Thyroid gland (tissue), 4 donors: ENCODE measurements at regions not wholly inside any gene's neighbourhood (a gene's known extent, or its start where the extent isn't known, plus 50 kb on each side); places are given as distances from the start of the nearest gene placed in this dataset.

Experiments
- DNase-seq, 2 donors: peaks; one replicate each; pipeline ENCODE4 v3.0.0-alpha.2; 2019
- H3K27ac ChIP-seq, 3 donors: fragments of 200-600 bp; sonication (generic); 1 replicate in 2 of 3; 2 replicates in 1 of 3; pipeline ENCODE4 v1.5.1; 2016 to 2019; ENCODE audit warnings: mild to moderate bottlenecking in 1 of 3, moderate library complexity in 1 of 3
- H3K27me3 ChIP-seq: fragments of 200-600 bp; sonication (generic); one replicate; pipeline ENCODE4 v1.5.1; 2019
- H3K36me3 ChIP-seq, 2 donors: fragments of 200-600 bp; sonication (generic); one replicate each; pipeline ENCODE4 v1.5.1; 2016 to 2019
- H3K4me1 ChIP-seq, 2 donors: fragments of 200-600 bp; sonication (generic); one replicate each; pipeline ENCODE4 v1.5.1; 2017 to 2019
- H3K4me3 ChIP-seq, 3 donors: fragments of 200-600 bp; sonication (generic); replicated peaks in 1 of 3; 1 replicate in 2 of 3; 2 replicates in 1 of 3; pipeline ENCODE4 v1.5.1; 2016; ENCODE audit warnings: mild to moderate bottlenecking in 1 of 3
- H3K9me3 ChIP-seq: fragments of 200-600 bp; sonication (generic); one replicate; pipeline ENCODE4 v1.5.1; 2017
- POLR2A ChIP-seq, 2 donors: fragments of 450-650 bp; IDR thresholded peaks; one replicate each; pipeline ENCODE4 v1.6.1; 2017; ENCODE audit warnings: antibody characterized with exemption in 2 of 2, mild to moderate bottlenecking in 2 of 2, moderate library complexity in 1 of 2
- WGBS, 2 donors: methylation state at CpG; one replicate each; pipeline ENCODE4 v1.1.5; 2017; 5-methylcytosine and 5-hydroxymethylcytosine counted together
- intact Hi-C: fragments of 100-400 bp; cut with DNase I; formaldehyde crosslinking; loops from one replicate; pipeline ENCODE4 v1.15.1; 2023
- TF ChIP-seq, protein P1 (sequence below), 6 experiments: fragments of 200-600 bp in 3 of 6; fragments of 450-650 bp in 3 of 6; sonication (generic) in 3 of 6; IDR thresholded peaks; one replicate each; pipeline ENCODE4 v1.5.1; 2016 to 2019; ENCODE audit warnings: antibody characterized with exemption in 6 of 6, mild to moderate bottlenecking in 2 of 6, inconsistent platforms in 1 of 6, moderate library complexity in 1 of 6

DNA sequence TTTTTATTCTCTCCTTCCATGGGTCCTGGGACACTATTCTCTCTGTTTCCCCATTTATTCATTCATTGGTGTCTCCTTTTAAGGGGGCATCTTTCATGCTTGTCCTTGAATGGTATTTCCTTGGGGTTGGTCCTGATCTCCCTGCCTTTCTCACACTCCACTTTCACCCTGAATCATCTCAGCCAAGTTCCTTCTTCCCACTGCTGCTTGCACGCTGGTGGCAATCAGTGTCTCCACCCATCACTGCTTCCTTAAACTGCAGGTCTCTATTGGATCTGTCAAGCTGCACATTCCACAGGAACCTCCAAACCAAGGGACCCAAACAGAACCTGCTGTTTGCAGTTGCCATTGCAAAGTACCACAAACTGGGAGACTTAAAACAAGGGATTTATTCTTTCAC is 89.3 kb upstream of the SDK2 start:
- intact Hi-C loops = no loop called here
- no peak for DNase-seq
- WGBS, 2 donors = 53 to 55% methylated on average over 1 of the region's 1 CpG
- no peaks in the 10 kb centered on the region for H3K9me3 ChIP-seq
- H3K4me3 ChIP-seq = no peak overlapping the region
- H3K27me3 ChIP-seq = no peaks in the 10 kb centered on the region
- no peak overlapping the region for H3K27ac ChIP-seq
- H3K4me1 ChIP-seq = no peaks in the 10 kb centered on the region
- no peak for TF ChIP-seq POLR2A (IDR thresholded peaks at IDR 0.05)
- TF ChIP-seq, protein P1, sequence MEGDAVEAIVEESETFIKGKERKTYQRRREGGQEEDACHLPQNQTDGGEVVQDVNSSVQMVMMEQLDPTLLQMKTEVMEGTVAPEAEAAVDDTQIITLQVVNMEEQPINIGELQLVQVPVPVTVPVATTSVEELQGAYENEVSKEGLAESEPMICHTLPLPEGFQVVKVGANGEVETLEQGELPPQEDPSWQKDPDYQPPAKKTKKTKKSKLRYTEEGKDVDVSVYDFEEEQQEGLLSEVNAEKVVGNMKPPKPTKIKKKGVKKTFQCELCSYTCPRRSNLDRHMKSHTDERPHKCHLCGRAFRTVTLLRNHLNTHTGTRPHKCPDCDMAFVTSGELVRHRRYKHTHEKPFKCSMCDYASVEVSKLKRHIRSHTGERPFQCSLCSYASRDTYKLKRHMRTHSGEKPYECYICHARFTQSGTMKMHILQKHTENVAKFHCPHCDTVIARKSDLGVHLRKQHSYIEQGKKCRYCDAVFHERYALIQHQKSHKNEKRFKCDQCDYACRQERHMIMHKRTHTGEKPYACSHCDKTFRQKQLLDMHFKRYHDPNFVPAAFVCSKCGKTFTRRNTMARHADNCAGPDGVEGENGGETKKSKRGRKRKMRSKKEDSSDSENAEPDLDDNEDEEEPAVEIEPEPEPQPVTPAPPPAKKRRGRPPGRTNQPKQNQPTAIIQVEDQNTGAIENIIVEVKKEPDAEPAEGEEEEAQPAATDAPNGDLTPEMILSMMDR (IDR thresholded peaks at IDR 0.05) = no peak
- H3K36me3 ChIP-seq = no peaks in the 10 kb centered on the region

DNA sequence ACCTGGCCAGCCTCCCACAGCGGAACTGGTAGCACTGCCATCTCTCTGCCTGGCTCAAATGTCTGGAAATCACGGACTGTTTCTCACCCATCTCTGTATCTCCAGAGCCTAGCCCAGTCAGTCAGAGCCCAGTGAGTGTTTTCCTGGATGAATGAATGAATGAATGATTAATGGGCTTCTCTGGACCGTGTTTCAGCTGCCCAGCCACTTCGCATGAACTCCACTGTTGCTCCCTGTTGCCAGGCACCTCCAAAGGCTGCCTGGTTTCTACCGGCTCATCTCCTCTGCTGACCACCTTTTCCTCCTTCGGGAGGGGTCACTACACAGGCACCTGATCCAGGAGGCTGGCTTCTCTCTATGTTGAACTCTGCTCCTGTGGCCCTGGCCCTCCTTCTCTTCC is 91.0 kb upstream of the SDK2 start:
- Histone ChIP-seq H3K4me1 (no peaks in the 10 kb centered on the region), H3K27ac (no peak overlapping the region), H3K9me3 (no peaks in the 10 kb centered on the region), H3K4me3 (no peak overlapping the region), H3K27me3 (no peaks in the 10 kb centered on the region), H3K36me3 (no peaks in the 10 kb centered on the region)
- TF ChIP-seq POLR2A (IDR thresholded peaks at IDR 0.05) = no peak
- TF ChIP-seq, protein P1 (IDR thresholded peaks at IDR 0.05) = no peak
- 66% methylated on average over 5 to 6 of the region's 6 CpGs for WGBS, 2 donors
- intact Hi-C loops = no loop called here
- no peak for DNase-seq

DNA sequence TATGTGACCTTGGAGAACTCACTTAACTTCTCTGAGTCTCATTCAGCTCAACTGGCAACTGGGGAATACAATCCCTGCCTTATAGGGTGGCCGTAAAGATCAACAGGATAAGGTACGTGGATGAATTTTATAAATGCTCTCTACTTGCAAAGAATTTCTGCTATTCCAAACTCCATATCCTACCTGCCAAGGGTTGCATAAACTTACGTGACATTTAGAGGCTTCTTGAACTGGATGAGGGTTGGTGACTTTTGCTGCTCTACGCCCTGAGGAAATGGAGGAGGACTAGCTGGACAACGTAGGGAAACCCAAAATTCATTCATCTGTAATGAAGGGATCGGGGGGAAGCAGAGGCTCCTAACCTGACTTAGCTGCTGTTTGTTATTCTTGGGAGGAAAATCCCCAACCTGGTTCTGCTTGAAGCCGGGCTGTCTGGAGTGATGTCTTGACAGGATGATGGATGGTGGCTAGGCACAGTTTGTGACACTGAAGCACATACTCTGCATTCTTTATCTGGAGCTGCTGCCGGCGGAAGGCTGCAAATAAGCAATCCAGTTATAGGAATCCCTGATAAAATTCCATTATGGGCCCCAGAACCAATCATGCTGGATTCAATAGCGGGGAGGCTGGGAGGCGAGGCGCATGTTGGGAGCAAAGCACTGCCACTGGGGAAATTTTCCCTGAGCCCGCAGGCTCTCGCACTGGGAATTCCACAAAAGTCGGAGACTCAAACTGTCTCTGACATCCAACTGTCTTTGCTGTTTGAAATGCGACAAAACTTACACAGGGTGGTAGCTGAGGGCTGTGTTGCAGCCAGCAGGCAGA is 94.7 kb upstream of the SDK2 start:
- Histone ChIP-seq H3K27me3 (no peaks in the 10 kb centered on the region), H3K36me3 (no peaks in the 10 kb centered on the region), H3K4me1 (no peaks in the 10 kb centered on the region), H3K9me3 (no peaks in the 10 kb centered on the region), H3K4me3 (no peak overlapping the region), H3K27ac (no peak overlapping the region)
- intact Hi-C loops = no loop called here
- no peak for DNase-seq
- TF ChIP-seq, protein P1 (IDR thresholded peaks at IDR 0.05) = no peak
- no peak for TF ChIP-seq POLR2A (IDR thresholded peaks at IDR 0.05)
- WGBS, 2 donors = 47 to 59% methylated on average over 16 of the region's 16 CpGs

DNA sequence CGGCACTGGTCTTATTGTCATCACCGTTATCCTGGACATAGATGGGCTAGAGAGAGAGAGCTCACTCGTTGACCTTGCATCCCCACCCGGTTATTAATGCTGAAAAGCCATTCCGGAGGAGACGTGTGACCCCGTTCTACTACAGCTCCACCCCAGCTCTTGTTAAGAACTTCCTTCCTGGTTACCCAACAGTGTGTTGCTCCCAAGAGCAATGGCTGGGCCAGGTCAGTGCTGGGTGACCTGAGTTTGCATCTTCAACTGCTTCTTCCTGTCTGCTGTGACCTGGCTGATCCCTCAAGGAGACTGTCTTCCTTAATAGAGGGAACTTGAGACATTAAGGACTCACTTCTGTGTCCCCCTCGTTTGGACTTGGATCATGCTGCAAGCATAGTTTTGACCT is 96.1 kb upstream of the SDK2 start:
- no peaks in the 10 kb centered on the region for H3K9me3 ChIP-seq
- intact Hi-C loops = no loop called here
- no peaks in the 10 kb centered on the region for H3K36me3 ChIP-seq
- no peak for DNase-seq
- 63 to 74% methylated on average over 8 of the region's 8 CpGs for WGBS, 2 donors
- no peak overlapping the region for H3K4me3 ChIP-seq
- TF ChIP-seq POLR2A (IDR thresholded peaks at IDR 0.05) = no peak
- TF ChIP-seq, protein P1 (IDR thresholded peaks at IDR 0.05) = no peak
- no peaks in the 10 kb centered on the region for H3K27me3 ChIP-seq
- no peak overlapping the region for H3K27ac ChIP-seq
- H3K4me1 ChIP-seq = no peaks in the 10 kb centered on the region

DNA sequence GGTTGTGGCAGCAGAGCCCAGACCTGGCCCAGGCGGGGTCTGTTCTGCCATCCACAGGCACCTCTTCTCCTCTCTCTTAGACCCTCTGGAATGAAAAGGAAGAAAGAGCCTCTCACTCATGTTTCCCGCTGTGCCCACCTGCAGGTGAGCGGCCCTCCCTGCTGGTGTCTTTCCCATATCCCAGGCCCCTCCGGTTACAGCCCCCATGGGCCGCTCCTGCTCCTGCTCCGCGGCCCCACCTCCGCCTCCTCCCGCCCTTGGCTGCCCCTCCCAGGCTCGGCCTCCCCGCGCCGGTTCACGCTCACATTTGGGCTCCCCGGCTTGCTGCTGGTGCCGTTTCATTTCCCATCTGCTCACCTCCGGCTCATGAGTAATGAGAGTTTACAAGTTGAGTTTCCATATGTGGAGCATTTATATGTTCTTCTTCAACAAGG is 98.7 kb upstream of the SDK2 start:
- no peaks in the 10 kb centered on the region for H3K27me3 ChIP-seq
- H3K36me3 ChIP-seq = no peaks in the 10 kb centered on the region
- H3K4me1 ChIP-seq = no peaks in the 10 kb centered on the region
- no peaks in the 10 kb centered on the region for H3K9me3 ChIP-seq
- intact Hi-C loops = no loop called here
- DNase-seq = no peak
- TF ChIP-seq, protein P1 (IDR thresholded peaks at IDR 0.05) = no peak
- no peak for TF ChIP-seq POLR2A (IDR thresholded peaks at IDR 0.05)
- 46 to 64% methylated on average over 17 of the region's 17 CpGs for WGBS, 2 donors
- no peak overlapping the region for H3K4me3 ChIP-seq
- no peak overlapping the region for H3K27ac ChIP-seq
